Tibial nerve (tissue), 3 donors: ENCODE measurements at regions not wholly inside any gene's neighbourhood (a gene's known extent, or its start where the extent isn't known, plus 50 kb on each side); places are given as distances from the start of the nearest gene placed in this dataset.

Experiments used
- POLR2A ChIP-seq, 2 donors: fragments of 450-650 bp; IDR thresholded peaks; one replicate each; pipeline ENCODE4 v1.6.1; 2017; ENCODE audit warnings: antibody characterized with exemption in 2 of 2, mild to moderate bottlenecking in 2 of 2, moderate library complexity in 2 of 2
- TF ChIP-seq, protein P1 (sequence below), 5 experiments: fragments of 200-600 bp in 3 of 5; fragments of 450-650 bp in 2 of 5; sonication (generic) in 3 of 5; IDR thresholded peaks; one replicate each; pipeline ENCODE4 v1.5.1; 2016 to 2019; ENCODE audit warnings: antibody characterized with exemption in 5 of 5, mild to moderate bottlenecking in 3 of 5, moderate library complexity in 2 of 5

GRCh38 chr6:37083243-37084138, 78.0 kb downstream of the FGD2 start:
- TF ChIP-seq POLR2A (IDR thresholded peaks at IDR 0.05) = no peak
- TF ChIP-seq, protein P1, sequence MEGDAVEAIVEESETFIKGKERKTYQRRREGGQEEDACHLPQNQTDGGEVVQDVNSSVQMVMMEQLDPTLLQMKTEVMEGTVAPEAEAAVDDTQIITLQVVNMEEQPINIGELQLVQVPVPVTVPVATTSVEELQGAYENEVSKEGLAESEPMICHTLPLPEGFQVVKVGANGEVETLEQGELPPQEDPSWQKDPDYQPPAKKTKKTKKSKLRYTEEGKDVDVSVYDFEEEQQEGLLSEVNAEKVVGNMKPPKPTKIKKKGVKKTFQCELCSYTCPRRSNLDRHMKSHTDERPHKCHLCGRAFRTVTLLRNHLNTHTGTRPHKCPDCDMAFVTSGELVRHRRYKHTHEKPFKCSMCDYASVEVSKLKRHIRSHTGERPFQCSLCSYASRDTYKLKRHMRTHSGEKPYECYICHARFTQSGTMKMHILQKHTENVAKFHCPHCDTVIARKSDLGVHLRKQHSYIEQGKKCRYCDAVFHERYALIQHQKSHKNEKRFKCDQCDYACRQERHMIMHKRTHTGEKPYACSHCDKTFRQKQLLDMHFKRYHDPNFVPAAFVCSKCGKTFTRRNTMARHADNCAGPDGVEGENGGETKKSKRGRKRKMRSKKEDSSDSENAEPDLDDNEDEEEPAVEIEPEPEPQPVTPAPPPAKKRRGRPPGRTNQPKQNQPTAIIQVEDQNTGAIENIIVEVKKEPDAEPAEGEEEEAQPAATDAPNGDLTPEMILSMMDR (IDR thresholded peaks at IDR 0.05) = no peak
